HEK293 (cell line): ENCODE measurements at regions not wholly inside any gene's neighbourhood (a gene's known extent, or its start where the extent isn't known, plus 50 kb on each side); places are given as distances from the start of the nearest gene placed in this dataset.

Experiments used
- CTCF ChIA-PET: fragments of 350-600 bp; formaldehyde crosslinking; extraction: SDS; loops from one replicate; lab custom pipeline; 2021; ENCODE audit warnings: antibody characterized with exemption; lab: Yijun Ruan, JAX
- POLR2A ChIA-PET: fragments of 300-600 bp; formaldehyde crosslinking; extraction: SDS; loops from one replicate; lab custom pipeline; 2020; ENCODE audit warnings: antibody characterized with exemption, inconsistent platforms; lab: Yijun Ruan, JAX
- H3K27ac ChIP-seq: fragments of 200-500 bp; sonication (Bioruptor generic); 2 replicates; pipeline ENCODE4 v1.5.1; 2014; ENCODE audit warnings: low read depth, low read length, control low read depth, inconsistent platforms; ENCODE audit errors: extremely low read depth
- H3K36me3 ChIP-seq, 2 experiments: fragments of 200-500 bp in 1 of 2; sonication (Bioruptor generic) in 1 of 2; 1 replicate in 1 of 2; 2 replicates in 1 of 2; pipeline ENCODE4 v1.5.1; 2014 to 2017; ENCODE audit warnings: inconsistent platforms in 2 of 2, low read length in 2 of 2; ENCODE audit not compliant: control insufficient read depth in 2 of 2, insufficient read depth in 1 of 2
- H3K4me1 ChIP-seq: fragments of 200-500 bp; sonication (Bioruptor generic); 2 replicates; pipeline ENCODE4 v1.5.1; 2014; ENCODE audit warnings: mild to moderate bottlenecking, low read length, inconsistent platforms; ENCODE audit not compliant: control insufficient read depth, insufficient read depth
- H3K4me3 ChIP-seq: 2 replicates; pipeline ENCODE4 v1.5.1; 2011; ENCODE audit warnings: low read depth, mild to moderate bottlenecking, control low read depth, low read length, moderate library complexity
- H3K9me3 ChIP-seq: fragments of 200-500 bp; sonication (Bioruptor generic); 2 replicates; pipeline ENCODE4 v1.5.1; 2014; ENCODE audit warnings: low read depth, low read length, inconsistent platforms; ENCODE audit not compliant: control insufficient read depth, insufficient read depth
- CTCF ChIP-seq: fragments of 450-650 bp; formaldehyde crosslinking; IDR thresholded peaks from 2 replicates; pipeline ENCODE4 v1.5.1; 2016; ENCODE audit warnings: missing biosample characterization, missing genetic modification characterization
- ELK4 ChIP-seq: IDR thresholded peaks from 2 replicates; pipeline ENCODE4 v1.6.1; 2011; ENCODE audit warnings: mild to moderate bottlenecking, low read depth, low read length, borderline replicate concordance
- FEZF1 ChIP-seq: fragments of 450-650 bp; formaldehyde crosslinking; IDR thresholded peaks from 2 replicates; pipeline ENCODE4 v1.5.1; 2016; ENCODE audit warnings: missing biosample characterization, missing genetic modification characterization
- HOXD13 ChIP-seq: sonication (generic); formaldehyde crosslinking; IDR thresholded peaks from 2 replicates; pipeline ENCODE4 v1.8.0; 2022; ENCODE audit warnings: missing genetic modification reagents, borderline replicate concordance
- OVOL3 ChIP-seq: fragments of 450-650 bp; formaldehyde crosslinking; IDR thresholded peaks from 2 replicates; pipeline ENCODE4 v1.5.1; 2016; ENCODE audit warnings: missing biosample characterization, missing genetic modification characterization
- SCRT2 ChIP-seq: fragments of 450-650 bp; formaldehyde crosslinking; IDR thresholded peaks from 2 replicates; pipeline ENCODE4 v1.5.1; 2016; ENCODE audit warnings: missing biosample characterization, missing genetic modification characterization
- SETDB1 ChIP-seq: IDR thresholded peaks from one replicate; pipeline ENCODE4 v1.6.1; 2017; ENCODE audit warnings: mild to moderate bottlenecking, low read length, moderate library complexity, mixed read lengths; ENCODE audit not compliant: insufficient read length
- SP3 ChIP-seq: fragments of 450-650 bp; formaldehyde crosslinking; IDR thresholded peaks from 2 replicates; pipeline ENCODE4 v1.5.1; 2016; ENCODE audit warnings: missing biosample characterization, missing genetic modification characterization
- TCF7L2 ChIP-seq: IDR thresholded peaks from 2 replicates; pipeline ENCODE4 v1.6.1; 2011; ENCODE audit warnings: low read depth, mild to moderate bottlenecking, inconsistent platforms, low read length, moderate library complexity, borderline replicate concordance
- YY1 ChIP-seq: fragments of 450-650 bp; formaldehyde crosslinking; IDR thresholded peaks from 2 replicates; pipeline ENCODE4 v1.5.1; 2018; ENCODE audit warnings: missing biosample characterization, missing genetic modification characterization
- ZBTB17 ChIP-seq: fragments of 450-650 bp; formaldehyde crosslinking; IDR thresholded peaks from 2 replicates; pipeline ENCODE4 v1.5.1; 2016; ENCODE audit warnings: missing biosample characterization, missing genetic modification characterization
- ZEB2 ChIP-seq: fragments of 450-650 bp; formaldehyde crosslinking; IDR thresholded peaks from 2 replicates; pipeline ENCODE4 v1.5.1; 2016; ENCODE audit warnings: missing biosample characterization, missing genetic modification characterization
- ZFHX2 ChIP-seq: fragments of 450-650 bp; formaldehyde crosslinking; conservative IDR thresholded peaks from 2 replicates; pipeline ENCODE4 v1.5.1; 2016; ENCODE audit warnings: missing biosample characterization, missing genetic modification characterization
- ZFP41 ChIP-seq: fragments of 450-650 bp; formaldehyde crosslinking; IDR thresholded peaks from 2 replicates; pipeline ENCODE4 v1.5.1; 2016; ENCODE audit warnings: missing biosample characterization, missing genetic modification characterization, borderline replicate concordance
- ZFP69B ChIP-seq: fragments of 450-650 bp; formaldehyde crosslinking; IDR thresholded peaks from 2 replicates; pipeline ENCODE4 v1.5.1; 2016; ENCODE audit warnings: missing biosample characterization, missing genetic modification characterization
- ZNF202 ChIP-seq: fragments of 450-650 bp; formaldehyde crosslinking; IDR thresholded peaks from 2 replicates; pipeline ENCODE4 v1.5.1; 2016; ENCODE audit warnings: missing biosample characterization, missing genetic modification characterization, borderline replicate concordance
- ZNF214 ChIP-seq: fragments of 450-650 bp; formaldehyde crosslinking; IDR thresholded peaks from 2 replicates; pipeline ENCODE4 v1.5.1; 2017; ENCODE audit warnings: missing biosample characterization, mild to moderate bottlenecking, missing genetic modification characterization, borderline replicate concordance
- ZNF292 ChIP-seq: fragments of 450-650 bp; formaldehyde crosslinking; IDR thresholded peaks from 2 replicates; pipeline ENCODE4 v1.5.1; 2016; ENCODE audit warnings: low read depth, missing biosample characterization, missing genetic modification characterization, borderline replicate concordance
- ZNF311 ChIP-seq: fragments of 450-650 bp; formaldehyde crosslinking; IDR thresholded peaks from 2 replicates; pipeline ENCODE4 v1.5.1; 2017; ENCODE audit warnings: missing biosample characterization, missing genetic modification characterization, borderline replicate concordance
- ZNF335 ChIP-seq: fragments of 450-650 bp; formaldehyde crosslinking; conservative IDR thresholded peaks from 2 replicates; pipeline ENCODE4 v1.5.1; 2016; ENCODE audit warnings: missing biosample characterization, missing genetic modification characterization
- ZNF433 ChIP-seq: fragments of 450-650 bp; formaldehyde crosslinking; IDR thresholded peaks from 2 replicates; pipeline ENCODE4 v1.5.1; 2016; ENCODE audit warnings: missing biosample characterization, missing genetic modification characterization, low read depth
- ZNF501 ChIP-seq: fragments of 450-650 bp; formaldehyde crosslinking; IDR thresholded peaks from 2 replicates; pipeline ENCODE4 v1.5.1; 2016; ENCODE audit warnings: missing biosample characterization, missing genetic modification characterization
- ZNF670 ChIP-seq: fragments of 450-650 bp; formaldehyde crosslinking; IDR thresholded peaks from 2 replicates; pipeline ENCODE4 v1.5.1; 2016; ENCODE audit warnings: missing biosample characterization, missing genetic modification characterization, low read depth
- ZNF747 ChIP-seq: fragments of 450-650 bp; formaldehyde crosslinking; IDR thresholded peaks from 2 replicates; pipeline ENCODE4 v1.5.1; 2016; ENCODE audit warnings: missing biosample characterization, missing genetic modification characterization
- ZXDB ChIP-seq: fragments of 450-650 bp; formaldehyde crosslinking; IDR thresholded peaks from 2 replicates; pipeline ENCODE4 v1.5.1; 2016; ENCODE audit warnings: missing biosample characterization, missing genetic modification characterization

- POLR2A ChIA-PET = interaction anchor here (1.5 kb wide), 1 partner anchor 108 kb away, joined by 3 read pairs; no protein-coding TSS in a partner anchor
- H3K9me3 ChIP-seq = no peaks in the 10 kb centered on the region
- H3K36me3 ChIP-seq = no peaks in the 10 kb centered on the region
- H3K4me1 ChIP-seq = no peaks in the 10 kb centered on the region
- CTCF ChIA-PET = no interaction called here
- TF ChIP-seq SETDB1 (no peak), ZFP41 (tag by site-specific recombination) (no peak), HOXD13 (CRISPR knock-in tag) (no peak), ZBTB17 (tag by site-specific recombination) (no peak), CTCF (tag by site-specific recombination) (no peak), ZFHX2 (tag by site-specific recombination) (peak; percentile 48; the same call in 1 of the 2 replicates), SCRT2 (tag by site-specific recombination) (0 out of 2 replicates have a peak, but pooled peaks have one; percentile 15), FEZF1 (tag by site-specific recombination) (peak; percentile 27; the same call in 1 of the 2 replicates), YY1 (tag by site-specific recombination) (no peak), ZNF747 (tag by site-specific recombination) (no peak), ZNF292 (tag by site-specific recombination) (no peak), ZNF311 (no peak)
- H3K27ac ChIP-seq = no peak overlapping the region
- H3K4me3 ChIP-seq = no peak overlapping the region
Measured at GRCh38 chr15:62940755-62941361, 101.7 kb upstream of the TPM1 start.

- ChIA-PET CTCF (no interaction called here), POLR2A (no interaction called here)
- H3K36me3 ChIP-seq = no peaks in the 10 kb centered on the region
- no peaks in the 10 kb centered on the region for H3K9me3 ChIP-seq
- TF ChIP-seq TCF7L2 (no peak), SP3 (no peak), ZNF433 (tag by site-specific recombination) (no peak), ZNF335 (no peak), ZNF670 (tag by site-specific recombination) (no peak), ZFP69B (no peak)
- H3K4me3 ChIP-seq = no peak overlapping the region
- H3K27ac ChIP-seq = no peak overlapping the region
- no peaks in the 10 kb centered on the region for H3K4me1 ChIP-seq
Measured at GRCh38 chr15:62941699-62942098, 100.8 kb upstream of the TPM1 start.

GRCh38 chr15:62942428-62942827 is 100.1 kb upstream of the TPM1 start:
- CTCF ChIA-PET = interaction anchor here (0.6 kb wide), 2 partner anchors 345 to 785 kb away, joined by 3 read pairs; no protein-coding TSS in a partner anchor
- Histone ChIP-seq H3K9me3 (no peaks in the 10 kb centered on the region), H3K27ac (no peak overlapping the region), H3K36me3 (no peaks in the 10 kb centered on the region), H3K4me1 (no peaks in the 10 kb centered on the region), H3K4me3 (no peak overlapping the region)
- TF ChIP-seq ELK4 (no peak), ZXDB (tag by site-specific recombination) (no peak), ZEB2 (tag by site-specific recombination) (no peak), ZNF202 (tag by site-specific recombination) (no peak), ZNF501 (tag by site-specific recombination) (no peak), OVOL3 (no peak), SCRT2 (tag by site-specific recombination) (no peak), ZNF214 (tag by site-specific recombination) (no peak)
- POLR2A ChIA-PET = no interaction called here
